NCI-H345 treated with DMSO at 0.1 percent for 48 hours (cell line): ENCODE measurements at regions not wholly inside any gene's neighbourhood (a gene's known extent, or its start where the extent isn't known, plus 50 kb on each side); places are given as distances from the start of the nearest gene placed in this dataset.
"Not testable (repeated sequence)": the region's sequence is repeated elsewhere in the genome, so short reads cannot be mapped to it uniquely, and the experiment has no call there.

Source experiments
- DNase-seq: peaks from one replicate; lab custom pipeline; 2025; ENCODE audit not compliant: unreplicated experiment; lab: John Stamatoyannopoulos, UW

- not testable (repeated sequence) for DNase-seq
Measured at GRCh38 chr13:109702030-109702597, 84.3 kb downstream of the IRS2 start.

GRCh38 chr13:109700176-109700575, 86.2 kb downstream of the IRS2 start:
- peak; percentile 87 for DNase-seq

- peak; percentile 83 for DNase-seq
Measured at GRCh38 chr13:109699628-109700071, 86.7 kb downstream of the IRS2 start.

GRCh38 chr13:109698779-109699178, 87.6 kb downstream of the IRS2 start:
- DNase-seq, result no peak

GRCh38 chr13:109697936-109698335, 88.4 kb downstream of the IRS2 start:
- no peak for DNase-seq

- DNase-seq, result no peak
Measured at GRCh38 chr13:109695402-109696190, 90.8 kb downstream of the IRS2 start.

- no peak for DNase-seq
Measured at GRCh38 chr13:109694972-109695371, 91.4 kb downstream of the IRS2 start.

GRCh38 chr13:109693213-109693612, 93.2 kb downstream of the IRS2 start:
- no peak for DNase-seq

- DNase-seq, result no peak
Measured at GRCh38 chr13:109691689-109692088, 94.7 kb downstream of the IRS2 start.

GRCh38 chr13:109687559-109688448, 98.6 kb downstream of the IRS2 start:
- DNase-seq, result peak; percentile 77

GRCh38 chr13:109685203-109685602, 101.2 kb downstream of the IRS2 start:
- no peak for DNase-seq

- DNase-seq, result no peak
Measured at GRCh38 chr13:109684824-109685202, 101.6 kb downstream of the IRS2 start.

- no peak for DNase-seq
Measured at GRCh38 chr13:109684084-109684823, 102.1 kb downstream of the IRS2 start.

- DNase-seq, result no peak
Measured at GRCh38 chr13:109682534-109683244, 103.7 kb downstream of the IRS2 start.

- no peak for DNase-seq
Measured at GRCh38 chr13:109680930-109681329, 105.5 kb downstream of the IRS2 start.

GRCh38 chr13:109680288-109680687, 106.1 kb downstream of the IRS2 start:
- DNase-seq, result no peak

GRCh38 chr13:109678459-109678858, 107.9 kb downstream of the IRS2 start:
- DNase-seq, result no peak

- DNase-seq, result no peak
Measured at GRCh38 chr13:109677206-109677605, 109.2 kb downstream of the IRS2 start.

- DNase-seq, result no peak
Measured at GRCh38 chr13:109673477-109673876, 112.9 kb downstream of the IRS2 start.

GRCh38 chr13:109672545-109672944, 113.8 kb downstream of the IRS2 start:
- no peak for DNase-seq
